GM18907 (cell line): ENCODE measurements at regions not wholly inside any gene's neighbourhood (a gene's known extent, or its start where the extent isn't known, plus 50 kb on each side); places are given as distances from the start of the nearest gene placed in this dataset.
"Not testable (repeated sequence)": the region's sequence is repeated elsewhere in the genome, so short reads cannot be mapped to it uniquely, and the experiment has no call there.

Experiments
- ATAC-seq: cut with Tn5 transposase; IDR thresholded peaks from one replicate; pipeline ENCODE4 v1.9.1; 2021; ENCODE audit warnings: mild to moderate bottlenecking, moderate library complexity; ENCODE audit not compliant: unreplicated experiment

DNA sequence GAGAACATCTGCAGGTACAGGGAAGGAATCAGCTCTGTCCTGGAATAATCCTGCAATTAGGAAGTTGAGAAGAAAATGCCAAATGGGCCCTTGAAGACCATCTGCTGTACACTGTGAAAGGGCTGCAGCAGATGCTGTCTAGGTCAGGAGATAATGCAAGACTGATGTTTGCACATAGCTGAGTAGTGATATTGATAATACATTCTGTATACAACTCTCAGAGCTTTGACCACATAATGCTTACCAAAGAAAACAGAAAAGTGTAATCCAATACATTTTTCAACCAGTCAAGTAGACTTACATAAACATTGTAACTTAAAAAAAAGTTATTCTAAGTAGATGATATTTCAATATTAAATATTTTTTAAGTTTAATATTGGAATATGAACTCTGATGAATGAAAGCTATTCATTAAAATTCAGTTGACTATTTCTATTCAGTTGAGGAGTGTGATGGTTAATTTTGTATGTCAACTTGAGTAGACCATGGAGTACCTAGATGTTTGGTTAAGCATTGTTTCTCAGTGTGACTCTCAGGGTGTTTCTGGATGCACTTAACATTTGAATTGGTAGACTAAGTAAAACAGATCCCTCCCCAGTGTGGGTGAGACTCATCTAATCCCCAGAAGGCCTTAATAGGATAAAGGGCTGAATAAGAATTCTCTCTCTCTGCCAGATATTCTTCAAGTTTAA lies 380.1 kb upstream of the PRR16 start:
- no peak for ATAC-seq

DNA sequence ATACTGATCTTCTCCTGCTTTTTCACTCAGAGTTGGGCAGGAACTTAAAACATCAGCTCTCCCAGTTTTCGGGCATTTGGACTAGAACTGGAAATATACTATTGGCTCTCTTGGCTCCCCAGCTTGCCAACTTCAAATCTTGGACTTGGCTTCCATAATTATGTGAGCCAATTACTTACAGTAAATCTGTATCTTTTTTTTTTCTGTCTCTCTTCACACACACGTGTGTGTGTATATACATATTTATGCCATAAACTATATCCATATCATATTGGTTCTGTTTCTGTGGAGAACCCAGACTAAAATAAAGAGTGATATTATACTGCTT lies 379.6 kb upstream of the PRR16 start:
- ATAC-seq = no peak

DNA sequence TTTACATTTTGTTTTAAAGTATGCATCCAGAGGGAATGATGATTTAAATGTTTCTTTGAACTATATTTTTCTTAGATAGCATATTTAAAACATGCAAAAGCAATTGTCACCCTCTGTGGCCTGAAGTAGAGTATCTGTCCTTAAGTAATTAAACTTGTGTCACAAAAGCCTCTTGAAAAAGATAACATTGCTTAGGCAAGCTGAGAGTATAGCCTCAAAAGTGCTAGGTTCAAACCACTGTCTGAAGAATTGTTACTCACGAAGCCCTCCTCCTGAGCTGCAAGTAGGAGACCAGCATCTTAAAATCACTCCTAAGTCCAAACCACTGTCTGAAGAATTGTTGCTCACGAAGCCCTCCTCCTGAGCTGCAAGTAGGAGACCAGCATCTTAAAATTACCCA lies 378.0 kb upstream of the PRR16 start:
- no peak for ATAC-seq

DNA sequence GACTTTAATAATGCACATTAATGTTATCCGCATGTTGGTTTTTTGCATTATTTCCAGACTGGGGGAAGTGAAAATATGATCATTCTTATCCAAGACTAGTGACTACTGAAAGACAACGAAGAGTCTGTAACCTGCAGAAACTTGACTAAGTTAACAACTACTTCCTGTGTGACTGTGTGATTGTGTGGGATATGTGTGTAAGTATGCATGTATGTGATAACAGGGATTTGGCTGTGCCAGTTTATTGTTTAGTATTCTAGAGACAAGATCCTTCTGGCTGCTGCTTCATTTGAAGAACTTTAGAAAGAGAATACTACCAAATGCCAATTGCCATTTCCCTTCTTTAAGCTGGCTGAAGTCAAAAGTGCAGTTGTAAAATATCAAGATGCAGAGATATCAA lies 375.7 kb upstream of the PRR16 start:
- no peak for ATAC-seq

DNA sequence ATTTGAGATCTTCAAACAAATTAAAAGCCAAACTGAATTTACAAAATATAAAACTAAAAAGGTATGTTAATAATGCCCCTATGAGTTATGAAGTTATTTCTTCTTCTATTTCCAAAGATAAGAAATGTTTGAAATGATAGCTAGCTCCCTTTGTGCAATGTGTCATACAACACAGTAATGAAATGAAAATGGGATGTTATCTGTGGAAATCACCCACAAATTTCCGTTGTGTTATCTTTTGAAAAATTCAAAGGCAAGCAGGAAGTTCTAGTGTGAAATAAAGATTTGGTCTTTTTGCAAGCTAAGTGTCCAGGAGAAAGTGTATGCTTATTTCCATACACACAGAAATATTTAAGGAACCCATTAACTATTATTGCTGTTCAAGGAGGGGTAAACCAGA lies 375.3 kb upstream of the PRR16 start:
- no peak for ATAC-seq

DNA sequence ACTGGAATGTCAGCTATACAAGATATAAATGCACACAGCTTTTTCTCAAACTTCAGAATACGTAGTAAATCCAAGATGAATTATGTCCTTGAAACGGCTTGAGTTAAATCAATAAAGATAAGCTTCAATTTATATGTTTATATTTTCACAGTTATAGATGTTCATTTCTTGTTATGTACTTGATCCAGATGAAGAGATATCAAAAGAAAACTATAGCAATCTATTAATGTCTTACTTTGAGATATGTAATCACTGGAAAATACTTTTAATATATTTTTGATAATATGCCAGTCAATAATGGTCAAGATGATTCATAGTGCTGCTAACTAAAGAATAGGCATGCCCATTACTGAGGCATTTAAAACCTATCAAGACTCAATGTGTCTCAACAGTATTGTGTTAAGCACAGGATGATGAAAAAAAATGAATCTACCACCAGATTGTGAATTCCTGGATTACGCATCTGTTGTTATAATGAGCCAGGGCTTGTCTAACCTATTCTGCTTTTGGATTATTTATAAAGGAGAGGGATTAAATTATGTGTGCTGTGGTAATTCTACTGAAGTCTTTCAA lies 372.6 kb upstream of the PRR16 start:
- ATAC-seq = no peak

DNA sequence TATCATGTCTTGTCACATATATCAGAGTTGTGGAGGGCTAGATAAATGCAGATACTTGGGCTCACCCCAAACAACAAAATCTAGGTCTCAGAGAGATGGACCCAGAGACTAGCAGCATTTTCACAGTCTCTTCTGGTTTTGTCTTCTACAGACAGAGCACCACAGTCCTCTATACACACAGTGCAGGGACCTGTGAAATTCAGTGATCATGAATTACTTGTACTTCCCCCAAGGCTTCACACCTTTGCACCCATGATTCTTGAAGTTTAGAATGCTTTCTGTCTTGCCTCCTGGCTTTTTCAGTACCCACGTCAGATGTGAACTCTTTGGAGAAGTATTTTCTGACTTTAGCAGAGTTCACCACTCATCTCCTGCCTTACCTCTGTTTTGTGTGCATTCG lies 371.5 kb upstream of the PRR16 start:
- ATAC-seq = no peak

DNA sequence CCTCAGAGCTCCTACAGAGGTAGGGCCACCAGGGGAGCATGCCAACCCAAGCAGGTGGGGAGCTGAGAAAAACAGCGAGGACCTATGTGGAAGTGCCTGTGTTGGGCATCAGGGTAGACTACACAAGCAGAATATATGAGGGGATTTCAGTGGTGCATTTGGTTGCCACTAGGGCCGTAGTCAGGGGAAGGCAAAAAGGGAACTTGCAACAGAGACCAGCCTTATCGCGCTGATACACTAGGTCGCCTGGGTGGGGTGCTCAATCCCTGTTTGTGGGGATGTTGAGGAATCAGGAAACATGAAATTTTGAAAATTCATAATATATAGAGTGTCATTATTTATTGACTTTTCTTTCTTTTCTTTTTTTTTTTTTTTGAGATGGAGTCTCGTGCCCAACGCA lies 370.9 kb upstream of the PRR16 start:
- peak; percentile 36 for ATAC-seq

DNA sequence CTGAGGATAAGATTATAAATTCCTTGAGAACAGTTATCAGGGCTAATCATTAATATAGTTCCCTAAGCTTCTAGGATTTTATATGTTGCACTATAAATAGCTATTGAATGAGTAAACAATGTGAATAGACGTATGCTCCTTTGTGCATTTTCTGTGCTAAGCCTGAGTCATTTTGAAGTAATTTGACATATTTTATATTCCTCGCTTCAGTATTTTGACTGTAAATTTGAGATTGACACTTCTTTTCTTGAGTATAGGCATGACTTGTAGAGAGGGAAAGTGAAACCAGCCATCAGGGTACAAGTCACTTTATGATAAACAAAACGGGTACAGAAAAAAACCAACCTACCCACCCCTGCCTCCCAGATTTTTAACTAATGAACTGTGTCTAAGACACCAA lies 367.7 kb upstream of the PRR16 start:
- peak; percentile 72 for ATAC-seq

DNA sequence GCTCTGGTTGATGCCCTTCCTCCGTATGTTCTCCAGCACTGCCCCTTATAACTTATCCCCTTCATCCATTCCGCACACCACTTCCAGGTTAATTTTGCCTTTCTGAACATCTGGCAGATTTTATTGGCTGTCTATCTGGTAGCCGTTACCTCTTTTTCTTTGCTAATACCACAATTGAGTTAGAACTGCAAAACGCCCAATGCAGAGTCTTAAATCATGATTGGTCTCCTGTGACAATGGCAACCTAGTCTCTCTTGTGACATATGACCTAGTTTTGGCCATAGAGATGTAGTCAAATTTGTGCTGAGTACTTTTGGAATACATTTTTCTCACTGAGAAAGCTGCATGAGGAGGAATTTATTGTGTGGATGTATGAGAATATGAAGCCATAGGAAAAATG lies 365.7 kb upstream of the PRR16 start:
- no peak for ATAC-seq

DNA sequence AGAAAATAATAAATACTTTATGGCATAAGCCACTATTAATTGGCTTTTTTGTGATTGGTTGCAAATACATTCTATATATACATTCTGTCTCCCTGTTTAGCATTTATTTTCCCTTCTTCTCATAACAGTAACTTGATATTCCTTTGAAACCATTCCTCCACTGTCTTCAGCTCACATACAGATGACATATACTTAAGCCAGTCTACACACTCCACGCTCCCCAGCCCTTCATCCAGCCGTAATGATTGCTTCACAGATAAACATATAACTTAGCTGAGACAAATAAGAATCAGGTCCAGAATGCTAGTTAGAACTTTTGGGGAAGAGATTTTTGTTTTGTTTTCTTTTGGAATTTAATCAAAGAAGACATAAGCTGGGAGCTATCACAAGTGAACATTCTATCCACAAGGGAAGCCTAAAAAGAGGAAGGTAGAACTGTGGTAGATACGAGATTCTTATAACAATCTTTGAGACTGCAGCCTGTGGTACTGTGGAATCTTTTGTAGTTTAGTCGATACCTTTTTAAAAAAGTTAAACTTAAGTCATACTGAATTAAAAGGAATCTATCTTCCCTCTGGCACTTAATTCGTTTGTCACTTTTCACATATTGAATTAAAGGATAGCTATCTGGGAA lies 365.1 kb upstream of the PRR16 start:
- no peak for ATAC-seq

DNA sequence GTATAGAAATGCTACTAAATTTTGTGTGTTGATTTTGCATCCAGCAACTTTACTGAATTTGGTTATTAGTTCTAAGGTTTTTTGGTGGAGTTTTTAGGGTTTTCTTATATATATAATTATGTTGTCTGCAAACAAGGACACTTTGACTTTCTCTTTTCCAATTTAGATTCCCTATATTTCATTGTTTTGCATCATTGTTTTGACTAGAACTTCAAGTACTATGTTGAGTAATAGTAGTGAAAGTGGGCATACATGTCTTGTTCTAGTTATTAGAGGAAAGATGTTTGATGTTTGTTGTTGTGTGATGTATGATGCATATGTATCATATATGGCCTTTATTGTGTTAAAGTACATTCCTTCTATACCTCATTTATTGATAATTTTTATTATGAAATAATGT lies 362.3 kb upstream of the PRR16 start:
- ATAC-seq = no peak

DNA sequence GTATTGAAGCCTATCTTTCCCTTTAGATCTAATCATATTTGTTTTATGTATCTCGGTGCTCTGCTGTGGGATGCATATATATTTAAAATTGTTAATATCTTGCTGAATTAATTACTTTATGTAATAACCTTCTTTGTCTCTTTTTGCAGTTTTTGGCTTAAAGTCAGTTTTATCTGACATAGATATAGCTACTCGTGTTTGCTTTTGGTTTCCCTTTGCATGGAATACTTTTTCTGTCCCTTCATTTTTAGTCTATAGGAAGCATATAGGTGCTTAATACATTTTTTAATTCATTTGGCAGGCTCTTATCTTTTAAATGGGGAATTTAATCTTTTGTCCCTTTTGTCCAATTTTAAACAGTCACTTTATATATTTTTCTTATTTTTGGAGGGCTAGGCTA lies 360.6 kb upstream of the PRR16 start:
- ATAC-seq = no peak

DNA sequence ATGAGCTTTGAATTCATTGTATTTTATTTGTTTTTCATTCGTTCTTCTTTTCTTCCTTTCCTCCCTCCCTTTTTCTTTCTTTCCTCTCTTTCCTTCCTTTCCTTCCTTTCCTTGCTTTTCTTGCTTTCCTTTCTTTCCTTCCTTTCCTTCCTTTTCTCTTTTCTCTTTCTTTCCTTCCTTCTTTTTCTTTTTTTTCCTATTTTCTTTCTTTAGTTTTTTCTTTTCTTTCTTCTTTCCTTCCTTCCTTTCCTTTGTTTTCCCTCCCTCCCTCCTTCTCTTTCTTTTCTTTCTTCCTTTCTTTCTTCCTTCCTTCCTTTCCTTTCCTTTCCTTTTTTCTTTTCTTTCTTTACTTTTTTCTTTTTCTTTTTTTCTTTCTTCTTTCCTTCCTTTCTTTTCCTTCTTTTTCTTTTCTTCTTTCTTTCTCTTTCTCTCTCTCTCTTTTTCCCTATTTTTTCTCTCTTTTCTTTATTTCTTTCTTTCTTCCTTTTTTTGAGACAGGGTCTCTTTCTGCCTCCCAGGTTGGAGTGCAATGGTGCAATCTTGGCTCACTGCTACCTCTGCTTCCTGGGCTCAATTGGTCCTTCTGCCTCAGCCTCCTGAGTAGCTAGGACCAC lies 357.1 kb upstream of the PRR16 start:
- ATAC-seq = no peak

DNA sequence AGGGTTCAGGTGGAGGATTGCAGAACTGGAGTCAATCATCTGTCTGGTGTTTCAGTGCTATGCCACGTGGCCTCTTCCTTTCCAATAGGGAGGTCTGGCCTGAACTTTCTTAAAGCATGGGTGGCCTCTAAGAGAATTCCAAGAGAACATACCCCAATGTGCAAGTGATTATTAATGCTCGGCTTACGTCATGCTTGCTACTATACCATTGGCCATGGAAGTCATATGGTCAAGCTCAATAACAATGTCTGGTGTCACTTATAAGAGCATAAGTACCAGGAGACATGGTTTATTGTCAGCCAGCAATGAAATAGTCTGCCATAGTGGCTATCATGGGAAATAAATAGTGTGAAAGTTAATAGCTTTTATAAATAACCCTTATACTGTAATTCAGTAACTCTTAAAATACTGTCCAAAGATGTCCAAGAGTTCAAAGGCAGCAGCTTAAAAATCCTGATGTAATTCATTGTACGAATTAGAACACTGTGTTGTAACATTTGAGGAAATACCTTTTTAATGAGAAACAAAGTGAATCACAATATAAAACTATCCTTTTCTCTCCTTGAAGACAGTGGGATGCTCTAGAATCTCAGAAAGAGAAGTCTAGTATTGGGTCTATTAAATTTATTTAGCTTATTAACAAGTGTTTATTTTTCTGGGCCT lies 355.4 kb upstream of the PRR16 start:
- ATAC-seq = no peak

DNA sequence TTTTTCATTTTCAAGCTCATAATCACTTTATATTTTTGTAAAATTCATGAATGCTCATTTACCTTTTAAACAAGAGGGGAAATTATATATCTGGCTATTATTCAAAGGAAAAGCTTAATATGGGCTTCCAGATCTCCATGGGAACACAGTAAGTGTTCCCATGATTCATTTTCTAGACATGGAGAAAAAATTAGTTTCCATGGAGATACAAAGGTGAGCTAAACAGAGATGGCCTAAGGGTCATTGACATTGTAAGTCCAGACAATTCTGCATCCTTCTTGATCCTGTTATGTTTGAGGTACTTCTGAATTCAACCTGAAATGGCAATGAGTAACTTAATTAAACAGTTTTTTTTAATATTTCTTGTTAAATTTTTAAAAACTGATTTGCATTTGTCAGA lies 341.4 kb upstream of the PRR16 start:
- no peak for ATAC-seq

DNA sequence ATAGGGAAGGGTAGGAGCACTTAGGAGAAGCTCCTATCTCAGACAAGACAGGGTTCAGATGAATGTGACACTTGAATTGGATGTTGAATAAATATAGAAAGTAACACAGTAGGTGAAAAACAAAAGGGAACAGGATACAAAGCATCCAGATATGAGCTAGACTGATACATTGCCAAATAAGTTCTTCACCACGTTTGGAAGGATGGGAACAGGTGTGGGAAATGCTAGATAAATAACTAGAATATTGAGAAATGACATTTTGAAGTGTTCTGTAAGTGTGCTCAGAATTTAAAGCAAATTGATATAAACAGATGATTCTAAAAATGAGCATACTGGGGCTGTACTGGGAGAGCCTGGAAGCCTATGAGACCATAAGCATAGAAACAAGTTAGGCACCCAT lies 340.1 kb upstream of the PRR16 start:
- ATAC-seq = no peak

DNA sequence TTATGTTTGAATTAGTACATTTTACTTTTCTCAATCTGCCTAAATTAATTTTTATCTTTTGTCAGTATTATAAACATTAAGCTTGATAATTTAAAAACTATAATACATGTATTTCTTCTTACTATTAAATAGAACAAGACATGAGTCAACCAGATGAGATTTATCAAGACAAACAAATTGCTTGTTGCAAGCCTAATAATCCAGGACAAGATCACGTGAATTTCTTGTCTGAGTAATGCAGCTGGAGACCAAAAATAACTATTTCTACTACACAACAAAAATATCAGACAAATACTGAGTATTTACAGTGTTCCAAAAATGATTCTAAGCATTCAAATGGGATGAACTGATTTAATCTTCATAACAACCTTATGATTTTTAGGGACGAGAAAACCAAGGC lies 339.1 kb upstream of the PRR16 start:
- ATAC-seq = no peak

DNA sequence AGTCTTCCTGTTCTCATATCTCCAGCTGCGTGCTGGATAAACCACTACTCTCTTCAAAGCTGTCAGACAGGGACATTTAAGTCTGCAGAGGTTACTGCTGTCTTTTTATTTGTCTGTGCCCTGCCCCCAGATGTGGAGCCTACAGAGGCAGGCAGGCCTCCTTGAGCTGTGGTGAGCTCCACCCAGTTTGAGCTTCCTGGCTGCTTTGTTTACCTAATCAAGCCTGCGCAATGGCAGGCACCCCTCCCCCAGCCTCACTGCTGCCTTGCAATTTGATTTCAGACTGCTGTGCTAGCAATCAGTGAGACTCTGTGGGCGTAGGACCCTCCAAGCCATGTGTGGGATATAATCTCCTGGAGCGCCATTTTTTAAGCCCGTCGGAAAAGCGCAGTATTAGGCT lies 331.8 kb upstream of the PRR16 start:
- ATAC-seq = not testable (repeated sequence)

DNA sequence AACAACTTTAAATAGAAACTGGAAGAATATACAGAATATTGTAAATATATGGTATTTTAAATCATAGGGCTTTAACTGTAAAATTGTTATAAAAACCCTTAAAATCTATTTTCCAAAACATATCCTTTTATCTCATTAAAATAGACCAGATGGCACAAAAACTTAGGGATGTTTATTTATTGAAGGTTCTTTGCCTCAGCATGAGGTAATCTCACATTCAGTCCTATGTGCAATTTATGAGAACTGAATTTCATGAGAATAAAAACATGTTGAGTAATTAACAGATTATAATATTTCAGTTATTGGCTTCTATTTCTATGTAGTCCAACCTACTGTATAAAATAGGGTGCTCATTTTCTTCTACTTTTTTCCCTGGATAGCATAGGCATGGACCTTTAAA lies 329.2 kb upstream of the PRR16 start:
- no peak for ATAC-seq

DNA sequence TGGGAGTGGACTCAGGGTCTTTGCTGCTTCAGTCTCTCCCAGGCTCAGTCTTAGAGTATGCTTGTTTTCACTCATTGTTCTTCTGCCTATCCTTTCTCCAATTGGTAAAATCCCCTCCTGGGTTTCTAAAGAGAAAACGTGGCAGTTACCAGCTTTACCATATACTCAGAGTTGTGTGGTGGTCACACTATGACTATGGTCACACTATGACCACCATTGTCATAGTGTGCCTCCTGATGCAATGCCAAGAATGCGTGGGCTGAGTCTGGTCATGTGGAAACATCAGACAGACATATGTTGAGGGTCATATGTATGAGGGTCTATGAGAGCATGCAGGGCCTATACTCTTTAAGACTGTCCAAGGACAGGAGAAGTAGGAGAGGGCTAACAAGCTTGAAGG lies 326.5 kb upstream of the PRR16 start:
- no peak for ATAC-seq

DNA sequence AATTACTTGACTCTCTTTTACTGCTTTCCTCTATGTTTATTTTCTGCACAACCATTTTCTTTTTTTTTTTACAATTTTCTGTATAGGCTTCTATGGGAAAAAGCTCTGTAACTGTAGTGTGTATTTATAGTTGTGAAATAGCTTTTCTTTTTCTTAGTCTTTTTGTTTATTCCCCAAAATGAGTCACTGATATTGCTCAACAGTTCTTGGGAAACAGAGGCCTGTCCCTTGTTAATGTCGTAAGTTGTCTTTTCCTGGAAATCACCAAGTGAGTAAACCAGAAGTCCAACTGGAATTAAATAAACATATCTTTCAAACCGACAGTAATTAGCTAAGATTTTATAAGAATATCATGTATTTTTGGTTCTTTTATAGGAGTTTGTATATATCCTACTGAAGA lies 325.1 kb upstream of the PRR16 start:
- no peak for ATAC-seq
